WTC11 (cell line): ENCODE measurements at regions not wholly inside any gene's neighbourhood (a gene's known extent, or its start where the extent isn't known, plus 50 kb on each side); places are given as distances from the start of the nearest gene placed in this dataset.

Source experiments
- ATAC-seq: fragments of 200-7000 bp; cut with Tn5 transposase; 2 replicates; pipeline ENCODE4 v1.10.0; 2021; ENCODE audit warnings: mild to moderate bottlenecking, moderate library complexity
- CTCF ChIA-PET: fragments of 300-600 bp; sonication (Branson Sonifier 250); formaldehyde crosslinking; loops from one replicate; lab custom pipeline; 2021; ENCODE audit warnings: antibody characterized with exemption; lab: Charles Lee
- POLR2A ChIA-PET: fragments of 350-600 bp; sonication (Branson Sonifier 250); formaldehyde crosslinking; loops from one replicate; lab custom pipeline; 2021; ENCODE audit warnings: antibody characterized with exemption; lab: Charles Lee
- DNase-seq: peaks from one replicate; pipeline ENCODE4 v3.0.0; 2021; ENCODE audit warnings: low spot score
- H3K27ac Mint-ChIP-seq: 2 replicates; pipeline ENCODE4 v1.8.0; 2021; ENCODE audit warnings: mixed read lengths
- H3K27me3 Mint-ChIP-seq: 2 replicates; pipeline ENCODE4 v1.8.0; 2021; ENCODE audit warnings: low read depth, mild to moderate bottlenecking, moderate library complexity, mixed read lengths
- H3K36me3 Mint-ChIP-seq: 2 replicates; pipeline ENCODE4 v1.8.0; 2021; ENCODE audit warnings: mixed read lengths
- H3K4me1 Mint-ChIP-seq: 2 replicates; pipeline ENCODE4 v1.8.0; 2022; ENCODE audit warnings: mixed read lengths
- H3K4me3 Mint-ChIP-seq: 2 replicates; pipeline ENCODE4 v1.8.0; 2021; ENCODE audit warnings: mild to moderate bottlenecking, moderate library complexity, mixed read lengths
- H3K9me3 Mint-ChIP-seq: 2 replicates; pipeline ENCODE4 v1.8.0; 2021; ENCODE audit warnings: mixed read lengths
- CBFB ChIP-seq: sonication (generic); formaldehyde crosslinking; IDR thresholded peaks from 2 replicates; pipeline ENCODE4 v1.8.1; 2022; ENCODE audit warnings: mild to moderate bottlenecking, low read depth, missing genetic modification reagents
- CREB1 ChIP-seq: sonication (generic); formaldehyde crosslinking; IDR thresholded peaks from 2 replicates; pipeline ENCODE4 v1.8.0; 2023; ENCODE audit warnings: mild to moderate bottlenecking, missing genetic modification reagents
- ELF4 ChIP-seq: sonication (generic); formaldehyde crosslinking; IDR thresholded peaks from 2 replicates; pipeline ENCODE4 v1.8.1; 2022; ENCODE audit warnings: low read depth, mild to moderate bottlenecking, moderate library complexity, missing genetic modification reagents
- FOXJ3 ChIP-seq: sonication (generic); formaldehyde crosslinking; IDR thresholded peaks from 2 replicates; pipeline ENCODE4 v1.9.0; 2021; ENCODE audit warnings: missing genetic modification reagents, mild to moderate bottlenecking, borderline replicate concordance
- MXD4 ChIP-seq: fragments of 250-450 bp; sonication (Bioruptor Pico); IDR thresholded peaks from 2 replicates; pipeline ENCODE4 v1.8.0; 2021; ENCODE audit warnings: mild to moderate bottlenecking, moderate library complexity, borderline replicate concordance
- NR2C2 ChIP-seq: sonication (generic); formaldehyde crosslinking; IDR thresholded peaks from 2 replicates; pipeline ENCODE4 v1.8.0; 2022; ENCODE audit warnings: mild to moderate bottlenecking, missing genetic modification reagents
- NR3C1 ChIP-seq: sonication (generic); formaldehyde crosslinking; conservative IDR thresholded peaks from 2 replicates; pipeline ENCODE4 v1.8.1; 2023; ENCODE audit warnings: low read depth, mild to moderate bottlenecking, missing genetic modification reagents
- RELA ChIP-seq: sonication (generic); formaldehyde crosslinking; IDR thresholded peaks from 2 replicates; pipeline ENCODE4 v1.8.1; 2022; ENCODE audit warnings: missing genetic modification reagents, mild to moderate bottlenecking, borderline replicate concordance
- RORB ChIP-seq: fragments of 250-450 bp; sonication (Bioruptor Pico); IDR thresholded peaks from 2 replicates; pipeline ENCODE4 v1.9.0; 2021; ENCODE audit warnings: mild to moderate bottlenecking
- SOX15 ChIP-seq: fragments of 250-450 bp; sonication (Bioruptor Pico); IDR thresholded peaks from 2 replicates; pipeline ENCODE4 v1.9.0; 2021; ENCODE audit warnings: mild to moderate bottlenecking
- TEAD1 ChIP-seq: sonication (generic); formaldehyde crosslinking; IDR thresholded peaks from 2 replicates; pipeline ENCODE4 v1.8.0; 2022; ENCODE audit warnings: mild to moderate bottlenecking, missing genetic modification reagents
- TF ChIP-seq, protein P1 (sequence below): sonication (generic); formaldehyde crosslinking; IDR thresholded peaks from 2 replicates; pipeline ENCODE4 v1.8.0; 2023; ENCODE audit warnings: mild to moderate bottlenecking, missing genetic modification reagents
- TF ChIP-seq, protein P2 (sequence below): fragments of 250-450 bp; sonication (Bioruptor Pico); IDR thresholded peaks from 2 replicates; pipeline ENCODE4 v1.8.0; 2021; ENCODE audit warnings: mild to moderate bottlenecking
- TF ChIP-seq, protein P3 (sequence below): sonication (generic); formaldehyde crosslinking; IDR thresholded peaks from 2 replicates; pipeline ENCODE4 v1.8.0; 2023; ENCODE audit warnings: missing genetic modification reagents
- TF ChIP-seq, protein P4 (sequence below): fragments of 250-450 bp; sonication (Bioruptor Pico); IDR thresholded peaks from 2 replicates; pipeline ENCODE4 v2.1.2; 2022; ENCODE audit warnings: mild to moderate bottlenecking, moderate library complexity
- TF ChIP-seq, protein P5 (sequence below): sonication (generic); formaldehyde crosslinking; IDR thresholded peaks from 2 replicates; pipeline ENCODE4 v1.8.1; 2022; ENCODE audit warnings: low read depth, mild to moderate bottlenecking, moderate library complexity, missing genetic modification reagents, borderline replicate concordance
- TF ChIP-seq, protein P6 (sequence below): sonication (generic); formaldehyde crosslinking; IDR thresholded peaks from 2 replicates; pipeline ENCODE4 v1.8.0; 2022; ENCODE audit warnings: mild to moderate bottlenecking, missing genetic modification reagents
- TF ChIP-seq, protein P7 (sequence below): fragments of 250-450 bp; sonication (Bioruptor Pico); IDR thresholded peaks from 2 replicates; pipeline ENCODE4 v1.9.0; 2021; ENCODE audit warnings: mild to moderate bottlenecking

DNA sequence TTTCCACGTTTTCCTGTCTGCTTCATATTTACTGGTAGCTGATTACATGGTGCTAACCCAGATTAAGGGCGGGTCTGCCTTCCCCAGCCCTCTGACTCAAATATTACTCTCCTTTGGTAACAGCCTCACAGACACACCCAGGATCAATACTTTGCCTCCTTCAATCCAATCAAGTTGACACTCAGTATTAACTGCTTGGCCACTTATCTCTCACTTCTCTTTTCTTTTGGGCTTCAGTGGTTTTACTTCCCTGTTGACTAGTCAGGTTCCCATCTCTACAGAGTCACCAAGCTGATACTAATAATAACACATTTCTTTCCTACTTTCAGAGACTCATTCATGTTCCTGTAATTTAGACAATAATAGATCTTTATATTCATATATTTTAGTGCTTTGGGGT, 302.2 kb upstream of the MAP2 start (continued):
- TF ChIP-seq, protein P1, sequence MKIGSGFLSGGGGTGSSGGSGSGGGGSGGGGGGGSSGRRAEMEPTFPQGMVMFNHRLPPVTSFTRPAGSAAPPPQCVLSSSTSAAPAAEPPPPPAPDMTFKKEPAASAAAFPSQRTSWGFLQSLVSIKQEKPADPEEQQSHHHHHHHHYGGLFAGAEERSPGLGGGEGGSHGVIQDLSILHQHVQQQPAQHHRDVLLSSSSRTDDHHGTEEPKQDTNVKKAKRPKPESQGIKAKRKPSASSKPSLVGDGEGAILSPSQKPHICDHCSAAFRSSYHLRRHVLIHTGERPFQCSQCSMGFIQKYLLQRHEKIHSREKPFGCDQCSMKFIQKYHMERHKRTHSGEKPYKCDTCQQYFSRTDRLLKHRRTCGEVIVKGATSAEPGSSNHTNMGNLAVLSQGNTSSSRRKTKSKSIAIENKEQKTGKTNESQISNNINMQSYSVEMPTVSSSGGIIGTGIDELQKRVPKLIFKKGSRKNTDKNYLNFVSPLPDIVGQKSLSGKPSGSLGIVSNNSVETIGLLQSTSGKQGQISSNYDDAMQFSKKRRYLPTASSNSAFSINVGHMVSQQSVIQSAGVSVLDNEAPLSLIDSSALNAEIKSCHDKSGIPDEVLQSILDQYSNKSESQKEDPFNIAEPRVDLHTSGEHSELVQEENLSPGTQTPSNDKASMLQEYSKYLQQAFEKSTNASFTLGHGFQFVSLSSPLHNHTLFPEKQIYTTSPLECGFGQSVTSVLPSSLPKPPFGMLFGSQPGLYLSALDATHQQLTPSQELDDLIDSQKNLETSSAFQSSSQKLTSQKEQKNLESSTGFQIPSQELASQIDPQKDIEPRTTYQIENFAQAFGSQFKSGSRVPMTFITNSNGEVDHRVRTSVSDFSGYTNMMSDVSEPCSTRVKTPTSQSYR (CRISPR knock-in tag): no peak
- TF ChIP-seq MXD4 (CRISPR knock-in tag): no peak
- TF ChIP-seq CREB1: no peak
- TF ChIP-seq RORB (CRISPR knock-in tag): no peak

DNA sequence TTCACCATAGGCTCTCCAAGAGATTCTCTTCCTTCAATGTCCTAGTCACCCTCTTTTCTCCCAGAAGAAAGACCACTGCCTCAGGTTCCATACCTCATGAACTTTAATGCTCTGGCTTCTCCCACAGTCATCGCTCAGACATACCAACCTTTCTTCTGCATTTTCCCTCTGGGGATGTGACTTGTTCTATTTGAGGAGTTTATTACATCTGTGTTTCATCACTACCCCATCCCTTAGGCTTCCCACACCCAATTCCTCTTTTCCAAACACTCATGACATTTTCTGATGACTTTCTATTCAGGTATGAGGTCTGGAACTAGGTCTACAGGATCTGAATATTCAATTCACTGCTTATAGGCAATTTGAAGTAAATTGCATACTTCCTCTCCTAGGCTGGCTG, 298.6 kb upstream of the MAP2 start:
- Mint-ChIP-seq H3K36me3 (peaks cover 3% of the 10 kb centered on the region), H3K4me1 (peaks cover 10% of the 10 kb centered on the region)
- no peak for ATAC-seq
- DNase-seq: no peak
- no peak for TF ChIP-seq TEAD1 (CRISPR knock-in tag)
- TF ChIP-seq, protein P2, sequence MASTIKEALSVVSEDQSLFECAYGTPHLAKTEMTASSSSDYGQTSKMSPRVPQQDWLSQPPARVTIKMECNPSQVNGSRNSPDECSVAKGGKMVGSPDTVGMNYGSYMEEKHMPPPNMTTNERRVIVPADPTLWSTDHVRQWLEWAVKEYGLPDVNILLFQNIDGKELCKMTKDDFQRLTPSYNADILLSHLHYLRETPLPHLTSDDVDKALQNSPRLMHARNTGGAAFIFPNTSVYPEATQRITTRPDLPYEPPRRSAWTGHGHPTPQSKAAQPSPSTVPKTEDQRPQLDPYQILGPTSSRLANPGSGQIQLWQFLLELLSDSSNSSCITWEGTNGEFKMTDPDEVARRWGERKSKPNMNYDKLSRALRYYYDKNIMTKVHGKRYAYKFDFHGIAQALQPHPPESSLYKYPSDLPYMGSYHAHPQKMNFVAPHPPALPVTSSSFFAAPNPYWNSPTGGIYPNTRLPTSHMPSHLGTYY (CRISPR knock-in tag): no peak
- TF ChIP-seq, all 79 proteins: peak for 0
- Mint-ChIP-seq H3K27me3 (no peaks in the 10 kb centered on the region), H3K4me3 (no peak overlapping the region), H3K9me3 (peaks cover 7% of the 10 kb centered on the region), H3K27ac (no peak overlapping the region)
- ChIA-PET POLR2A (no interaction called here), CTCF (no interaction called here)

DNA sequence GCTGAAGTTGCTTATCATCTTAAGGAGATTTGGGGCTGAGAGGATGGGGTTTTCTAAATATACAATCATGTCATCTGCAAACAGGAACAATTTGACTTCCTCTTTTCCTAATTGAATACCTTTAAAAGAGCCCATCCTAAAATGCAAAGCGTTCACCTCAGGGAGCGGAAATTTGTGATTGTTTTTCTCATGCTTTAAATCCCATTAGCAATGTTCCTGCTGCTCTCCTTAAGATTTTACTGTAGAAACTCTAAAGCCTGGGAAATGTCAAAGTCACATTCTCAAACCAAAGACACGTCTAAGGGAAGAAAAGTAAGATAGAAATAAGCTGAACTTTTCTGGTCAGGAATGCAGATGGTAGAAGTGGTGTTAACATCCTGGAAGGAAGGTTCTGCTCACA, 285.8 kb upstream of the MAP2 start:
- peaks cover 9% of the 10 kb centered on the region; the same call in 1 of the 2 replicates for H3K9me3 Mint-ChIP-seq
- peak overlapping the region; percentile 41 for H3K4me3 Mint-ChIP-seq
- peak overlapping the region; percentile 96 for H3K27ac Mint-ChIP-seq
- peaks cover 29% of the 10 kb centered on the region for H3K36me3 Mint-ChIP-seq
- ChIA-PET POLR2A (no interaction called here), CTCF (no interaction called here)
- peaks cover 53% of the 10 kb centered on the region for H3K4me1 Mint-ChIP-seq
- ATAC-seq (peak; percentile 90), DNase-seq (no peak)
- no peaks in the 10 kb centered on the region for H3K27me3 Mint-ChIP-seq
- TF ChIP-seq CBFB (CRISPR knock-in tag) (no peak), TEAD1 (CRISPR knock-in tag) (0 out of 2 replicates have a peak, but pooled peaks have one; percentile 23)

DNA sequence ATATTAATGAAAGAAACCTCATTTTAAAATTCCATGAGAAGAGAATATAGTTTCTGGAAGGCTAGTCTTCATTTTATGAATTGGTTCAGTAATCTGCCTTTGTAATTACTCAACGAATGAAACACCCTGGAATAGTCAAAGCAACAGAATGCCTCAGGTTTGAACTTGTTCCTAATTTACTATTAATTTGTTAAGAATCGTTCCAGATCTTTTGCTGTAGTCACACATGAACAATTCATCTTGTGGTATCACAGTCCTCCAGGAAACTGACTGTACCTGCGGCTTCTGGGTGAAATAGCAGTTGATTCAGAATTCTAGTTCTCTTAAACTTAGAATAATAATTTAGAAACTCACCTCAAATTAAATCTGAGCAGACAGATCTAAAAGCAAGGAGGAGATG, 282.7 kb upstream of the MAP2 start:
- Mint-ChIP-seq H3K36me3 (peaks cover 19% of the 10 kb centered on the region), H3K27me3 (no peaks in the 10 kb centered on the region)
- ATAC-seq: no peak

More for the DNA sequence above, 282.7 kb upstream of the MAP2 start:
- Mint-ChIP-seq H3K27ac (no peak overlapping the region), H3K4me1 (peaks cover 71% of the 10 kb centered on the region), H3K9me3 (peaks cover 9% of the 10 kb centered on the region; the same call in 1 of the 2 replicates), H3K4me3 (no peak overlapping the region)
- POLR2A ChIA-PET: no interaction called here
- CTCF ChIA-PET: no interaction called here
- TF ChIP-seq SOX15 (CRISPR knock-in tag) (no peak), NR2C2 (CRISPR knock-in tag) (no peak), NR3C1 (CRISPR knock-in tag) (no peak), RELA (CRISPR knock-in tag) (no peak), ELF4 (no peak), MXD4 (CRISPR knock-in tag) (no peak), FOXJ3 (no peak)
- TF ChIP-seq, protein P3, sequence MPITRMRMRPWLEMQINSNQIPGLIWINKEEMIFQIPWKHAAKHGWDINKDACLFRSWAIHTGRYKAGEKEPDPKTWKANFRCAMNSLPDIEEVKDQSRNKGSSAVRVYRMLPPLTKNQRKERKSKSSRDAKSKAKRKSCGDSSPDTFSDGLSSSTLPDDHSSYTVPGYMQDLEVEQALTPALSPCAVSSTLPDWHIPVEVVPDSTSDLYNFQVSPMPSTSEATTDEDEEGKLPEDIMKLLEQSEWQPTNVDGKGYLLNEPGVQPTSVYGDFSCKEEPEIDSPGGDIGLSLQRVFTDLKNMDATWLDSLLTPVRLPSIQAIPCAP (CRISPR knock-in tag): no peak
- TF ChIP-seq, protein P4, sequence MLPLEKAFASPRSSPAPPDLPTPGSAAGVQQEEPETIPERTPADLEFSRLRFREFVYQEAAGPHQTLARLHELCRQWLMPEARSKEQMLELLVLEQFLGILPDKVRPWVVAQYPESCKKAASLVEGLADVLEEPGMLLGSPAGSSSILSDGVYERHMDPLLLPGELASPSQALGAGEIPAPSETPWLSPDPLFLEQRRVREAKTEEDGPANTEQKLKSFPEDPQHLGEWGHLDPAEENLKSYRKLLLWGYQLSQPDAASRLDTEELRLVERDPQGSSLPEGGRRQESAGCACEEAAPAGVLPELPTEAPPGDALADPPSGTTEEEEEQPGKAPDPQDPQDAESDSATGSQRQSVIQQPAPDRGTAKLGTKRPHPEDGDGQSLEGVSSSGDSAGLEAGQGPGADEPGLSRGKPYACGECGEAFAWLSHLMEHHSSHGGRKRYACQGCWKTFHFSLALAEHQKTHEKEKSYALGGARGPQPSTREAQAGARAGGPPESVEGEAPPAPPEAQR: no peak
- TF ChIP-seq, protein P5, sequence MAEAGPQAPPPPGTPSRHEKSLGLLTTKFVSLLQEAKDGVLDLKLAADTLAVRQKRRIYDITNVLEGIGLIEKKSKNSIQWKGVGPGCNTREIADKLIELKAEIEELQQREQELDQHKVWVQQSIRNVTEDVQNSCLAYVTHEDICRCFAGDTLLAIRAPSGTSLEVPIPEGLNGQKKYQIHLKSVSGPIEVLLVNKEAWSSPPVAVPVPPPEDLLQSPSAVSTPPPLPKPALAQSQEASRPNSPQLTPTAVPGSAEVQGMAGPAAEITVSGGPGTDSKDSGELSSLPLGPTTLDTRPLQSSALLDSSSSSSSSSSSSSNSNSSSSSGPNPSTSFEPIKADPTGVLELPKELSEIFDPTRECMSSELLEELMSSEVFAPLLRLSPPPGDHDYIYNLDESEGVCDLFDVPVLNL (CRISPR knock-in tag): no peak
- TF ChIP-seq, protein P6, sequence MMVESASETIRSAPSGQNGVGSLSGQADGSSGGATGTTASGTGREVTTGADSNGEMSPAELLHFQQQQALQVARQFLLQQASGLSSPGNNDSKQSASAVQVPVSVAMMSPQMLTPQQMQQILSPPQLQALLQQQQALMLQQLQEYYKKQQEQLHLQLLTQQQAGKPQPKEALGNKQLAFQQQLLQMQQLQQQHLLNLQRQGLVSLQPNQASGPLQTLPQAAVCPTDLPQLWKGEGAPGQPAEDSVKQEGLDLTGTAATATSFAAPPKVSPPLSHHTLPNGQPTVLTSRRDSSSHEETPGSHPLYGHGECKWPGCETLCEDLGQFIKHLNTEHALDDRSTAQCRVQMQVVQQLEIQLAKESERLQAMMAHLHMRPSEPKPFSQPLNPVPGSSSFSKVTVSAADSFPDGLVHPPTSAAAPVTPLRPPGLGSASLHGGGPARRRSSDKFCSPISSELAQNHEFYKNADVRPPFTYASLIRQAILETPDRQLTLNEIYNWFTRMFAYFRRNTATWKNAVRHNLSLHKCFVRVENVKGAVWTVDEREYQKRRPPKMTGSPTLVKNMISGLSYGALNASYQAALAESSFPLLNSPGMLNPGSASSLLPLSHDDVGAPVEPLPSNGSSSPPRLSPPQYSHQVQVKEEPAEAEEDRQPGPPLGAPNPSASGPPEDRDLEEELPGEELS (CRISPR knock-in tag): no peak
- TF ChIP-seq, protein P7, sequence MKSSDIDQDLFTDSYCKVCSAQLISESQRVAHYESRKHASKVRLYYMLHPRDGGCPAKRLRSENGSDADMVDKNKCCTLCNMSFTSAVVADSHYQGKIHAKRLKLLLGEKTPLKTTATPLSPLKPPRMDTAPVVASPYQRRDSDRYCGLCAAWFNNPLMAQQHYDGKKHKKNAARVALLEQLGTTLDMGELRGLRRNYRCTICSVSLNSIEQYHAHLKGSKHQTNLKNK (CRISPR knock-in tag): no peak
- DNase-seq: no peak
